ENCODE measurements at regions not wholly inside any gene's neighbourhood (a gene's known extent, or its start where the extent isn't known, plus 50 kb on each side); places are given as distances from the start of the nearest gene placed in this dataset.

DNA sequence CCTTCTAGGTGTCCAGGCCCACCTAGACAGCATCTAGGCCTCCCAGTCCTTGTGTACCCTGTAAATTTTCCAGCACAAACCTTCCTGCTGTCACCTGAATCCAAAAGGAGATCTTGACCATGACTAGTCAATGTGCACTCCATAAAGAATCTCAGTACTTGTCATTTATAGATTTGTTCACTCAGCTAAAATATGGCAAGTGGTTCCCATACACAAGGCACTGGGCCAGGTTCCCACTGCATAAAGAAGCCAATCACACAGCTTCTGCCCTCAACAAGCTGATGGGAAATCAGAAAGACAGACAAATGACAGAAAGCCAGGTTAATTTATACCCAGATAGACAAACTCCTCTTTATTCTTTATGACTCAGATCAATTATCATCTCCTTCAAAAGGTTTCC lies 526.8 kb downstream of the CD83 start:
- Mint-ChIP-seq H3K9me3 (ENCODE audit: unreplicated experiment) (peaks cover 1% of the 10 kb centered on the region), H3K4me1 (ENCODE audit: low read depth, unreplicated experiment) (no peaks in the 10 kb centered on the region), H3K27ac (ENCODE audit: unreplicated experiment) (no peak overlapping the region), H3K4me3 (ENCODE audit: unreplicated experiment) (no peak overlapping the region), H3K36me3 (ENCODE audit: low read depth, unreplicated experiment) (no peaks in the 10 kb centered on the region), H3K27me3 (ENCODE audit: low read depth, unreplicated experiment) (peaks cover 15% of the 10 kb centered on the region)
- H3K4me2 ChIP-seq (ENCODE audit: low read length): no peak overlapping the region
- peaks cover under 1% of the 10 kb centered on the region for H3K4me1 ChIP-seq (ENCODE audit: insufficient read depth, low read length)
- no peak overlapping the region for H3K9ac ChIP-seq (ENCODE audit: low read length)
- H3K27ac ChIP-seq (ENCODE audit: low read depth, low read length): no peak overlapping the region
- no peaks in the 10 kb centered on the region for H3K36me3 ChIP-seq (ENCODE audit: insufficient read depth, low read length)
- H3K4me3 ChIP-seq (ENCODE audit: insufficient read depth, low read depth, low read length): no peak overlapping the region
- no peaks in the 10 kb centered on the region for H3K79me2 ChIP-seq (ENCODE audit: insufficient read depth, low read length)
- H2AFZ ChIP-seq (ENCODE audit: low read depth, low read length): no peak overlapping the region
- no peak for FAIRE-seq
- TF ChIP-seq, protein P1, sequence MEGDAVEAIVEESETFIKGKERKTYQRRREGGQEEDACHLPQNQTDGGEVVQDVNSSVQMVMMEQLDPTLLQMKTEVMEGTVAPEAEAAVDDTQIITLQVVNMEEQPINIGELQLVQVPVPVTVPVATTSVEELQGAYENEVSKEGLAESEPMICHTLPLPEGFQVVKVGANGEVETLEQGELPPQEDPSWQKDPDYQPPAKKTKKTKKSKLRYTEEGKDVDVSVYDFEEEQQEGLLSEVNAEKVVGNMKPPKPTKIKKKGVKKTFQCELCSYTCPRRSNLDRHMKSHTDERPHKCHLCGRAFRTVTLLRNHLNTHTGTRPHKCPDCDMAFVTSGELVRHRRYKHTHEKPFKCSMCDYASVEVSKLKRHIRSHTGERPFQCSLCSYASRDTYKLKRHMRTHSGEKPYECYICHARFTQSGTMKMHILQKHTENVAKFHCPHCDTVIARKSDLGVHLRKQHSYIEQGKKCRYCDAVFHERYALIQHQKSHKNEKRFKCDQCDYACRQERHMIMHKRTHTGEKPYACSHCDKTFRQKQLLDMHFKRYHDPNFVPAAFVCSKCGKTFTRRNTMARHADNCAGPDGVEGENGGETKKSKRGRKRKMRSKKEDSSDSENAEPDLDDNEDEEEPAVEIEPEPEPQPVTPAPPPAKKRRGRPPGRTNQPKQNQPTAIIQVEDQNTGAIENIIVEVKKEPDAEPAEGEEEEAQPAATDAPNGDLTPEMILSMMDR (IDR thresholded peaks at IDR 0.05; ENCODE audit: insufficient read depth, low read depth, low read length): no peak
- TF ChIP-seq EZH2 (IDR thresholded peaks at IDR 0.05; ENCODE audit: insufficient read depth, low read length): no peak
- H4K20me1 ChIP-seq (ENCODE audit: insufficient read depth, low read length): no peaks in the 10 kb centered on the region
- DNase-seq (ENCODE audit: low read depth): no peak
- no peaks in the 10 kb centered on the region for H3K9me3 ChIP-seq (ENCODE audit: insufficient read depth, low read depth, low read length)
- H3K27me3 ChIP-seq (ENCODE audit: insufficient read depth, low read length): no peaks in the 10 kb centered on the region

- no peak for FAIRE-seq
- TF ChIP-seq, protein P1 (IDR thresholded peaks at IDR 0.05; ENCODE audit: insufficient read depth, low read depth, low read length): no peak
- no peak for TF ChIP-seq EZH2 (IDR thresholded peaks at IDR 0.05; ENCODE audit: insufficient read depth, low read length)
- no peak overlapping the region for H3K4me3 ChIP-seq (ENCODE audit: insufficient read depth, low read depth, low read length)
- Mint-ChIP-seq H3K4me1 (ENCODE audit: low read depth, unreplicated experiment) (no peaks in the 10 kb centered on the region), H3K4me3 (ENCODE audit: unreplicated experiment) (no peak overlapping the region), H3K36me3 (ENCODE audit: low read depth, unreplicated experiment) (no peaks in the 10 kb centered on the region), H3K27ac (ENCODE audit: unreplicated experiment) (no peak overlapping the region), H3K9me3 (ENCODE audit: unreplicated experiment) (peaks cover 1% of the 10 kb centered on the region), H3K27me3 (ENCODE audit: low read depth, unreplicated experiment) (peaks cover 15% of the 10 kb centered on the region)
- no peak overlapping the region for H3K9ac ChIP-seq (ENCODE audit: low read length)
- no peak overlapping the region for H3K27ac ChIP-seq (ENCODE audit: low read depth, low read length)
- H3K36me3 ChIP-seq (ENCODE audit: insufficient read depth, low read length): no peaks in the 10 kb centered on the region
- no peaks in the 10 kb centered on the region for H3K27me3 ChIP-seq (ENCODE audit: insufficient read depth, low read length)
- H4K20me1 ChIP-seq (ENCODE audit: insufficient read depth, low read length): no peaks in the 10 kb centered on the region
- H3K4me2 ChIP-seq (ENCODE audit: low read length): no peak overlapping the region
- no peak overlapping the region for H2AFZ ChIP-seq (ENCODE audit: low read depth, low read length)
- DNase-seq (ENCODE audit: low read depth): no peak
- no peaks in the 10 kb centered on the region for H3K79me2 ChIP-seq (ENCODE audit: insufficient read depth, low read length)
- H3K9me3 ChIP-seq (ENCODE audit: insufficient read depth, low read depth, low read length): no peaks in the 10 kb centered on the region
- H3K4me1 ChIP-seq (ENCODE audit: insufficient read depth, low read length): no peaks in the 10 kb centered on the region
Observed at GRCh38 chr6:14645221-14645620, 527.6 kb downstream of the CD83 start.

GRCh38 chr6:14645841-14646240 lies 528.3 kb downstream of the CD83 start:
- no peaks in the 10 kb centered on the region for H3K36me3 ChIP-seq (ENCODE audit: insufficient read depth, low read length)
- Mint-ChIP-seq H3K27ac (ENCODE audit: unreplicated experiment) (no peak overlapping the region), H3K4me3 (ENCODE audit: unreplicated experiment) (no peak overlapping the region), H3K27me3 (ENCODE audit: low read depth, unreplicated experiment) (peaks cover 12% of the 10 kb centered on the region), H3K4me1 (ENCODE audit: low read depth, unreplicated experiment) (no peaks in the 10 kb centered on the region), H3K36me3 (ENCODE audit: low read depth, unreplicated experiment) (no peaks in the 10 kb centered on the region), H3K9me3 (ENCODE audit: unreplicated experiment) (peaks cover 1% of the 10 kb centered on the region)
- no peaks in the 10 kb centered on the region for H3K27me3 ChIP-seq (ENCODE audit: insufficient read depth, low read length)
- no peaks in the 10 kb centered on the region for H3K79me2 ChIP-seq (ENCODE audit: insufficient read depth, low read length)
- no peak for FAIRE-seq
- DNase-seq (ENCODE audit: low read depth): no peak
- no peak overlapping the region for H3K4me3 ChIP-seq (ENCODE audit: insufficient read depth, low read depth, low read length)
- no peaks in the 10 kb centered on the region for H3K4me1 ChIP-seq (ENCODE audit: insufficient read depth, low read length)
- no peak overlapping the region for H3K9ac ChIP-seq (ENCODE audit: low read length)
- no peak overlapping the region for H2AFZ ChIP-seq (ENCODE audit: low read depth, low read length)
- H4K20me1 ChIP-seq (ENCODE audit: insufficient read depth, low read length): no peaks in the 10 kb centered on the region
- H3K9me3 ChIP-seq (ENCODE audit: insufficient read depth, low read depth, low read length): no peaks in the 10 kb centered on the region
- TF ChIP-seq, protein P1 (IDR thresholded peaks at IDR 0.05; ENCODE audit: insufficient read depth, low read depth, low read length): no peak
- no peak for TF ChIP-seq EZH2 (IDR thresholded peaks at IDR 0.05; ENCODE audit: insufficient read depth, low read length)
- no peak overlapping the region for H3K27ac ChIP-seq (ENCODE audit: low read depth, low read length)
- H3K4me2 ChIP-seq (ENCODE audit: low read length): no peak overlapping the region
